Neuron (in vitro differentiated cells): ENCODE measurements at regions not wholly inside any gene's neighbourhood (a gene's known extent, or its start where the extent isn't known, plus 50 kb on each side); places are given as distances from the start of the nearest gene placed in this dataset.

Experiments
- H2AFZ ChIP-seq: one replicate; pipeline ENCODE4 v1.6.1; 2013; ENCODE audit warnings: low read depth, mild to moderate bottlenecking, inconsistent platforms, low read length, moderate library complexity
- H3K27me3 ChIP-seq: one replicate; pipeline ENCODE4 v1.6.1; 2013; ENCODE audit warnings: low read length; ENCODE audit not compliant: insufficient read depth
- H3K36me3 ChIP-seq: one replicate; pipeline ENCODE4 v1.6.1; 2013; ENCODE audit warnings: low read length; ENCODE audit not compliant: insufficient read depth
- H3K4me1 ChIP-seq: one replicate; pipeline ENCODE4 v1.6.1; 2013; ENCODE audit warnings: low read length; ENCODE audit not compliant: insufficient read depth
- H3K4me3 ChIP-seq: 2 replicates; pipeline ENCODE4 v1.5.1; 2013; ENCODE audit warnings: mild to moderate bottlenecking, low read length, moderate library complexity
- H3K9me3 ChIP-seq: one replicate; pipeline ENCODE4 v1.6.1; 2013; ENCODE audit warnings: low read length

DNA sequence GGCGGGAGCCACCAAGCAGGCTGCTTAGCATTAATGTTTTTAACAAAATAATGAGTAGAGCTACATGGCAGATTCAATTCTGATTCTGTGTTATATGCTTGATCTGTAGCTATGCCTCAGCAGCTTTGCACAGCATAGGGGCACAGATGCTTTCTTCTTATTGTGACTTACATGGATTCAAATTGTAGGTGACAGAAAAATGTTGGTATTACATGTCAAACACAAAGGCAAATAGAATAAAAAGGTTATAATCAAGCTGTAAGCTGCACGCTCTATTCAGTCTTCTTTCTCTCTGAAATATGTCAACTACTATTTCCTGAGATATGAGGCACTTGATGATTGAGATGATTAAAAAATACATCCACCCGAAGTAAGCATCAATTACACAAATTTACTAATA, 1573.8 kb downstream of the FAM181B start:
- no peaks in the 10 kb centered on the region for H3K36me3 ChIP-seq
- no peaks in the 10 kb centered on the region for H3K9me3 ChIP-seq
- no peak overlapping the region for H2AFZ ChIP-seq
- no peaks in the 10 kb centered on the region for H3K27me3 ChIP-seq
- H3K4me3 ChIP-seq = no peak overlapping the region
- no peaks in the 10 kb centered on the region for H3K4me1 ChIP-seq

DNA sequence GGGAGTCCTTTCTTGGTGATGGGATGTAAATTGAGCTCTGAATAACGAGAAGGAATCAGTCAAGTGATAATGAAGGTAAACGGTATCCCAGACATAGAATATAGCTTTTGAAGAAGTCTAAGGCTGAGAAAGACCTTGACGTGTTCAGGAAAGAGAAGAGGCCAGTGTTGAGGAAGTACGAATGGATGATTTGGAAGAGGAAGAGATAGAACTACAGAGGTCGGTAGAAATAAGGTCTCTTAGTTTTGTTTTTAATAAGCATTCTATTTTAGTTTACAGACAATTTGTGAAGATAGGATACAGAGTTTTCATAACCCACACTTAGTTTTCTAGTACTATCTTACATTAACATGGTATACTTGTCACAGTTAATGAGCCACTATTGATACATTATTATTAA, 1598.1 kb downstream of the FAM181B start:
- Histone ChIP-seq H3K9me3 (no peaks in the 10 kb centered on the region), H2AFZ (no peak overlapping the region), H3K27me3 (no peaks in the 10 kb centered on the region), H3K4me3 (no peak overlapping the region), H3K36me3 (no peaks in the 10 kb centered on the region), H3K4me1 (peaks cover 2% of the 10 kb centered on the region)

DNA sequence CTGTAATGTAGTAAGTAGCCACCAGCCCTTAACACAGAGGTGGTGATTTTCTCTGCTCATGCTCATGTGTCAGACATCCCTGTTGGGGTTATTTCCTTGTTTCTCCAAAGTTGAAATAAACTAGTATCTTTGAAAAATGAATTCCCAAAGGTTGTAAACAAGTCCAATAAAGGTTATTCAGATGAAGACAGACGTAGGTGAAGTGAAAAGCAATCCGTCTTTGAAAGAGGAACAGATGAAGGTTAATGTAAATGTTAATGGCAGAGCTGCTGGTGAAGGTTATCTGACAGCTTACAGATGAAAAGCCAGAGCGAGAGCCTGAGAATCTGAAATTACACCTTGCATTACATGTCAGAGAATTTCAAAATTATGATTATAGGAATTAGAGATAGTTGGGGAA, 1604.0 kb downstream of the FAM181B start:
- no peaks in the 10 kb centered on the region for H3K27me3 ChIP-seq
- no peak overlapping the region for H2AFZ ChIP-seq
- H3K36me3 ChIP-seq = no peaks in the 10 kb centered on the region
- H3K4me1 ChIP-seq = peaks cover 2% of the 10 kb centered on the region
- H3K4me3 ChIP-seq = no peak overlapping the region
- no peaks in the 10 kb centered on the region for H3K9me3 ChIP-seq

DNA sequence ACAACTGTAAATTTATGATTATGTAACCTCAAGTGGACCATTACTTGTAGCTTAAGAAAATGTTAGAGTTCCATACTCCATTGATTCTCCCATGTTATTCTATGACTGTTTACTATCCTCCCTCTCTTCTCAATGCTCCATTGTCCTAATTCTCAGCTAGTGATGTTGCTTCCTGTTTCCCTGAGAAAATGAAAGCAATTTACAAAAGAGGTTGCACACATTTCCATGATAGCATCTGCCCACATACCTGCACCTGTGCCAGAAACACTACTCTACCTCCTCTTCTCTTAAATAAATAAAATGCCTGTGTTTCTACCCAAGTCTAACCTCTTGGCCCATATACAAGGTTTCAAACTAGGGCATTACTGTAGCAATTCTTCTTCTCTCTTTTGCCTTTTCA, 1620.9 kb downstream of the FAM181B start:
- Histone ChIP-seq H3K27me3 (no peaks in the 10 kb centered on the region), H2AFZ (no peak overlapping the region), H3K9me3 (no peaks in the 10 kb centered on the region), H3K36me3 (no peaks in the 10 kb centered on the region), H3K4me3 (no peak overlapping the region), H3K4me1 (no peaks in the 10 kb centered on the region)

DNA sequence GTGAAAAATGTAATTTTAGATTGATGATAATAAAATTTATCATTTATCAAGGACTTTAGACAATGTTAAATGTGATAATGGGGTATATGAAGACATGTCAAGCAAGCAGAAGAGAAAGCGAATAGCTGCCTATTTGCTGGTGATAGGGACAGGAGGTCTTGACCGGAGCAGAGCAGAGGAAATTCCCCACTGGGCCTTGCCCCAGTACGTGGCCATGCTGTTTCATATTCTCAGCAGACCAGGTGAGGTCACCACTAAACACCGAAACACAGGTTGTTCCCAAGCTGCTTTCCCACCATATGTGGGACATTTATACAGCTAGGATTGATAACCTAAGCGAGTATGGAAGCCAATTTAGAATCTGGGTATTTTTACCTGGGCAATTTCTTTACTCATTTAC, 1629.6 kb downstream of the FAM181B start:
- H3K36me3 ChIP-seq = no peaks in the 10 kb centered on the region
- H3K4me3 ChIP-seq = no peak overlapping the region
- H2AFZ ChIP-seq = no peak overlapping the region
- no peaks in the 10 kb centered on the region for H3K9me3 ChIP-seq
- H3K4me1 ChIP-seq = no peaks in the 10 kb centered on the region
- H3K27me3 ChIP-seq = no peaks in the 10 kb centered on the region

DNA sequence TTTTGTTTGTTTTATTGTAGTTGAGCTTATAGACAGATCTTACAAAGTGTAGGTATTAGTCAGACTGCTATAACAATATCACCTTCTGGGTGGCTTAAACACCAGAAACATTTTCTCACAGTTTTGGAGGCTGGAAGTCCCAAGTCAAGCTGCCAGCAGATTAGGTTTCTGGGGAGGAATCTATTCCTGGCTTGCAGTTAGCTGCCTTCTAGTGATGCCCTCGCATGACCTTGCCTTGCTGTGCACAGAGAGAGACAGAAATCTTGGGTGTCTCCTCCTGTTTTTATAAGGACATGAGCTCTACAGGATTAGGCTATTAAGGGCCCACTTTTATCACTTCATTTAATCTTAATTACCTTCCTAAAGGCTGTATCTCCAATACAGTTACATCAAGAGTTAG, 1635.2 kb downstream of the FAM181B start:
- Histone ChIP-seq H3K36me3 (no peaks in the 10 kb centered on the region), H3K4me3 (no peak overlapping the region), H3K27me3 (no peaks in the 10 kb centered on the region), H3K9me3 (no peaks in the 10 kb centered on the region), H2AFZ (no peak overlapping the region), H3K4me1 (no peaks in the 10 kb centered on the region)

DNA sequence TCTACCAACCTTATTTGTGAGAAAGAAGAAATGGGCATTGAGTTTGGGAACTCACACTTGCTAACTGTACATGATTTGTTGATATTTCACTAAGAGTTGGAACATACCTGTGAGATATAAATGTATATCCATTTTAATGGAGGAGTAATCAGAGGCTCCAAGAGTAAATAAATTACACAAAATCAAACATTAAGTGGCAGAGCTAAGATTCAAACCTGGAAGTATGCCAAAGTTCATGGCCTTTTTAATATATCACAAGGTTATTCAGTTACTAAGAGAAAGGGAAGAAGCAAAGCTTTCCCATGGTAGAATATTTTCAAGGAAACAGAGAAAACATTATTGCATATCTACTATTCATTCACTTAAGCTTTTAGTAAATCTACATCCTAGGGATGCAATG, 1641.1 kb downstream of the FAM181B start:
- no peaks in the 10 kb centered on the region for H3K4me1 ChIP-seq
- H2AFZ ChIP-seq = no peak overlapping the region
- H3K36me3 ChIP-seq = no peaks in the 10 kb centered on the region
- H3K4me3 ChIP-seq = no peak overlapping the region
- H3K9me3 ChIP-seq = no peaks in the 10 kb centered on the region
- peaks cover 2% of the 10 kb centered on the region for H3K27me3 ChIP-seq

DNA sequence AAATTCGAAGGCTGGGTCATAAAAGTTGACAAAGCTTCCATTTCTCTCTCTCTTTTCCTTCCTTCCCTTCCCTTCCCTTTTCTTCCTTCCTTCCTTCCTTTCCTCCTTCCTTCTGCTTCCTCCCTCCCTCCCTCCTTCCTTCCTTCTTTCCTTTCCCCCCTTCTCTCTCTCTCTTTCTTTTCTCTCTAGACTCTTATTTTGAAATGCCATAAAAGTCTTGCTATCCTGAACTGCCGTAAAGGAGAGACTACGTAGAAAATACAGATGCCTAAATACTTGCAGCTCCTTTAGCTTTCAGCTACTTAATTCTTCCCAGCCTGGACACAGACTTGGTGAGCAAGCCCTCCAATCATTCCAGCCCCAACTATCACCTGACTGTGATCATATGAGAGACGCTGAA, 1644.4 kb downstream of the FAM181B start:
- H2AFZ ChIP-seq = no peak overlapping the region
- H3K9me3 ChIP-seq = no peaks in the 10 kb centered on the region
- H3K4me1 ChIP-seq = no peaks in the 10 kb centered on the region
- H3K36me3 ChIP-seq = no peaks in the 10 kb centered on the region
- no peak overlapping the region for H3K4me3 ChIP-seq
- H3K27me3 ChIP-seq = peaks cover 2% of the 10 kb centered on the region

DNA sequence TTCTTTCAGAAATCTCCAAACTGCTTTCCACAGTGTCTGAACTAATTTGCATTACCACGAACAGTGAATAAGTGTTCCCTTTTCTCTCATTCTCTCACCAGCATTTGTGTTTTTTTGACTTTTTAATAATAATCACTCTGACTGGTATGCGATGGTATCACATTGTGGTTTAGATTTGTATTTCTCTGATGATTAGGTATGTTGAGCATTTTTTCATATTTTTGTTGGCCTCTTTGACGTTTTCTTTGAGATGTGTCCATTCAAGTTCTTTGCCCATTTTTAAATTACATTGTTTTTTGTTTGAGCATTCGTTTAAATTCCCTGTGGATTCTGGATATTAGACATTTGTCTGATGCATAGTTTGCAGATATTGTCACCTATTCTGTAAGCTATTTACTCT, 1639.6 kb upstream of the TENM4 start:
- H3K27me3 ChIP-seq = no peaks in the 10 kb centered on the region
- no peak overlapping the region for H3K4me3 ChIP-seq
- H3K9me3 ChIP-seq = no peaks in the 10 kb centered on the region
- H3K36me3 ChIP-seq = no peaks in the 10 kb centered on the region
- H2AFZ ChIP-seq = no peak overlapping the region
- no peaks in the 10 kb centered on the region for H3K4me1 ChIP-seq

DNA sequence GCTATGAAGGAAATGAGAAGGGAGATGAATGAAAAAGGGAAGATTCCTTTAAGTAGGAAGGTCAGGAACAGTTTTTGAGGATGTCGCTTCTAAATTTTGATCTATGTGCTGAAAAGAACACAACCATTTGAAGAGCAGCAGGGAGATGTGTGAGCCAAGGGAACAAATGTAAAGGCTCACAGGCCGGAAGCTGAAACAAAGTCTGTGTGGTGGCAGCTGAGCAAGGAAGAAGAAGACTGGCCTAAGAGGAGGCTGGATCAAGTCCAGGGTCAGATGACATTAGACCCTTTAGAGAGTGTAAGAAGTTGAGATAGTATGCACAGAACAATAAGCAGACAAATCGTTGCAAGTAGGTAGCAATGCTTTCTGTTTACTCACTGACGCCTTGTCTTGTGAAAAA, 1631.4 kb upstream of the TENM4 start:
- H3K9me3 ChIP-seq = no peaks in the 10 kb centered on the region
- H3K4me1 ChIP-seq = no peaks in the 10 kb centered on the region
- no peaks in the 10 kb centered on the region for H3K27me3 ChIP-seq
- no peaks in the 10 kb centered on the region for H3K36me3 ChIP-seq
- H2AFZ ChIP-seq = no peak overlapping the region
- H3K4me3 ChIP-seq = no peak overlapping the region

DNA sequence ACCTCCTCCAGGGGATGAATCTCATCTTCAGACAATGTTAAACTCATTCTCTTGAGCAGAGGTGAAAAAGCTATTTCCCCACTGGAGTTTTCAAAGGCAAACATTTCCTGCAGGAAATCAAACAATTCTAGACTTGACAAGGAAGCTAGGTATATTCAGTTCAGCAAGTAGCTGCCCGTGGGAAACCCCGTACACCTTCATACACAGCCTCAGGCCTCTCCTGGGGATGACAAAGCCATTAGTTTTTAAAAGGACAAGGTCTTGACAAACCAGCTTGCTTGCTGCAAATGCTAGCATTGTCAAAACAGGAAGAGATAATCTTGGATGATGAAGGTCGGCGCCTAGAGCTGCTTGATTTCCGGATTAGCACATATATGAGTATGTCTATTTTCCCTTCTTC, 1630.8 kb upstream of the TENM4 start:
- Histone ChIP-seq H3K4me1 (no peaks in the 10 kb centered on the region), H3K9me3 (no peaks in the 10 kb centered on the region), H3K36me3 (no peaks in the 10 kb centered on the region), H3K4me3 (no peak overlapping the region), H2AFZ (no peak overlapping the region), H3K27me3 (no peaks in the 10 kb centered on the region)

DNA sequence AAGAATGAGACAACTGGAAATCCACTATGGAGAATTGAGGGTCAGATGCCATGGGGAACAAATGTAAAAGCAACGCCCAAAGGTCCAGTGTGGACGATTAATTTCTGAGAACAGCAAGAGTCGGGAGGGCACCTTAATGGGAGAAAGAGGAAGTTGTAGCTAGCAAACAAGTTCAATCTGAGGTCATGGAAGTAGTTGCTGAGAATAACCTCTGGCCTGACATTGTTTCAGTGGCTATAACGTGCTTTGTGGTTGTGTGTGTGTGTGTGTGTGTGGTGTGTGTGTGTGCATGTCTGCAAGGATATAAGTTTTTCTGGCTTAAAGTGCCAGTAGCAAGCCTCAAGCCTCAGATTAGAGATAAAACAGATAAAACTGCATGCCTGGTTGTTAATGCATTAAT, 1630.1 kb upstream of the TENM4 start:
- Histone ChIP-seq H3K4me3 (no peak overlapping the region), H3K4me1 (no peaks in the 10 kb centered on the region), H3K9me3 (no peaks in the 10 kb centered on the region), H3K36me3 (no peaks in the 10 kb centered on the region), H3K27me3 (no peaks in the 10 kb centered on the region), H2AFZ (no peak overlapping the region)

DNA sequence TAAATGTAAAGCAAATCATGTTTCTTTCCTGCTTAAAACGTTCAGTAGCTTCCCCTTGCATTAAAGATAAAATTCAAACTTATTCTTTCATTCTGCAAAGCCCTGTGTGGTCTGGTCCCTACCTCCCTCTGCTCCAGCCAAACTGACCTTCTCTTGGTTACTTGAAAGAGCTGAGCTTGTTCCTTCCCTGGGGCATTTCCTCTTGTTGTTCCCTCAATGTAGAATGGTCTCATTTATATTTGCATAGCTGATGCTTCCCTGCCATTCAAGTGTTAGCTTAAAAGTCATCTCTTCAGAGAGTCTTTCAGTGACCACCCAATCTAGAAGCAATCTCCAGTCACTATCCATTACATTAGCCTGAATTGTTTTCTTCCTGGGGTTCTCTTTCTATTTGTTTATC, 1618.5 kb upstream of the TENM4 start:
- H3K9me3 ChIP-seq = no peaks in the 10 kb centered on the region
- no peak overlapping the region for H2AFZ ChIP-seq
- no peaks in the 10 kb centered on the region for H3K36me3 ChIP-seq
- no peaks in the 10 kb centered on the region for H3K4me1 ChIP-seq
- H3K4me3 ChIP-seq = no peak overlapping the region
- no peaks in the 10 kb centered on the region for H3K27me3 ChIP-seq

DNA sequence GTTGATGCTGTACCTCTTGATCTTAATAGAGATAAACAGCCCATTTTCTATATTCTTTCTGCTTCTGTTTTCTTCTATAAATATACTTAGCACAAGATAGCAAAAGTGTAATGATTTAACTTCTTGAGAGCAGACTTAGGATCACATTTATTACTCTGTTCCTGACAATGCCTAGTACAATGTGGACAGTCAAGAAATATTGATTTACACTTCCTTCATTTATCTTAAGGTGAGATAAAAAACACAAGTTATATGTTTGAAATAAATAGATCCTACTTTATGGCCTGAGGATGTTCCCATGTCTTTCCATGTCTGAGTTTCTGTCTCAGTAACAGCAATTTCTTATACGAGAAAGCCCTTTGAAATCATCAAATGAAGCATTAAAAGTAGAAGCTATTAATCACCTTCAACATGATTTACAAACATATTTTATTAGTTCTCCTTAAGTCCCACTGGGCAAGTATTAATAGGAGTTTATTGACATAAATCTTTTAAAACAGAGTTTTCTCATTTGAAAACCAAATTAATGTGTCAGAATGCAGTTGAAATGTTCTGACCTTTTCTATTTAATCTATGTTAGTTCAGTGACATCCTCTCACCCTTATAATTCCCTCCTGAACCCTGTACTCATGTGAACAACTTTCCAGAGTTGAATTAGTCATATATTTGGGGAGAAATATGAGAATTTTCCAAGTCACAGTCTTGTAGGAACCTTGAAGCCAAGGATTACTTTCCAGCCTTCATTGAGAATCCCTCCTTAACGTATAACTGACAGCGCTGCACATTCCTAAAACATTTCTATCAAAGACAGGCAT, 1611.7 kb upstream of the TENM4 start:
- Histone ChIP-seq H3K4me1 (peaks cover 9% of the 10 kb centered on the region), H3K9me3 (no peaks in the 10 kb centered on the region), H2AFZ (no peak overlapping the region), H3K27me3 (no peaks in the 10 kb centered on the region), H3K4me3 (no peak overlapping the region), H3K36me3 (no peaks in the 10 kb centered on the region)
